RPMI8226 (cell line): ENCODE measurements at regions not wholly inside any gene's neighbourhood (a gene's known extent, or its start where the extent isn't known, plus 50 kb on each side); places are given as distances from the start of the nearest gene placed in this dataset.
"Not testable (repeated sequence)": the region's sequence is repeated elsewhere in the genome, so short reads cannot be mapped to it uniquely, and the experiment has no call there.

Experiments used
- DNase-seq: peaks from one replicate; pipeline ENCODE4 v3.0.0-alpha.2; 2015

- DNase-seq, result no peak
Measured at GRCh38 chr21:19440792-19441655, 1037.4 kb upstream of the TMPRSS15 start.

- DNase-seq, result no peak
Measured at GRCh38 chr21:19458295-19458694, 1054.7 kb upstream of the TMPRSS15 start.

GRCh38 chr21:19461481-19462205 lies 1058.1 kb upstream of the TMPRSS15 start:
- DNase-seq, result no peak

GRCh38 chr21:19463966-19464365 lies 1060.4 kb upstream of the TMPRSS15 start:
- no peak for DNase-seq

- DNase-seq, result no peak
Measured at GRCh38 chr21:19468991-19469715, 1065.6 kb upstream of the TMPRSS15 start.

- DNase-seq, result no peak
Measured at GRCh38 chr21:19475525-19475924, 1071.9 kb upstream of the TMPRSS15 start.

GRCh38 chr21:19489930-19490329 lies 1086.3 kb upstream of the TMPRSS15 start:
- no peak for DNase-seq

GRCh38 chr21:19490481-19490880 lies 1086.9 kb upstream of the TMPRSS15 start:
- no peak for DNase-seq

- not testable (repeated sequence) for DNase-seq
Measured at GRCh38 chr21:19493437-19494241, 1090.1 kb upstream of the TMPRSS15 start.

- no peak for DNase-seq
Measured at GRCh38 chr21:19501115-19501514, 1097.5 kb upstream of the TMPRSS15 start.

GRCh38 chr21:19507682-19508260 lies 1104.2 kb upstream of the TMPRSS15 start:
- DNase-seq, result no peak

- no peak for DNase-seq
Measured at GRCh38 chr21:19508442-19508841, 1104.9 kb upstream of the TMPRSS15 start.

GRCh38 chr21:19508844-19509243 lies 1105.3 kb upstream of the TMPRSS15 start:
- DNase-seq, result no peak

GRCh38 chr21:19510057-19510456 lies 1106.5 kb upstream of the TMPRSS15 start:
- DNase-seq, result no peak

- DNase-seq, result no peak
Measured at GRCh38 chr21:19510653-19511052, 1107.1 kb upstream of the TMPRSS15 start.

GRCh38 chr21:19522381-19522780 lies 1118.8 kb upstream of the TMPRSS15 start:
- DNase-seq, result no peak

GRCh38 chr21:19523061-19523460 lies 1119.5 kb upstream of the TMPRSS15 start:
- no peak for DNase-seq

GRCh38 chr21:19523746-19524145 lies 1120.2 kb upstream of the TMPRSS15 start:
- no peak for DNase-seq

GRCh38 chr21:19529031-19529430 lies 1125.4 kb upstream of the TMPRSS15 start:
- DNase-seq, result no peak

GRCh38 chr21:19535356-19535755 lies 1131.8 kb upstream of the TMPRSS15 start:
- DNase-seq, result no peak

- DNase-seq, result no peak
Measured at GRCh38 chr21:19537116-19537515, 1133.5 kb upstream of the TMPRSS15 start.

- no peak for DNase-seq
Measured at GRCh38 chr21:19540287-19540686, 1136.7 kb upstream of the TMPRSS15 start.
